ENCODE measurements at regions not wholly inside any gene's neighbourhood (a gene's known extent, or its start where the extent isn't known, plus 50 kb on each side); places are given as distances from the start of the nearest gene placed in this dataset.

DNA sequence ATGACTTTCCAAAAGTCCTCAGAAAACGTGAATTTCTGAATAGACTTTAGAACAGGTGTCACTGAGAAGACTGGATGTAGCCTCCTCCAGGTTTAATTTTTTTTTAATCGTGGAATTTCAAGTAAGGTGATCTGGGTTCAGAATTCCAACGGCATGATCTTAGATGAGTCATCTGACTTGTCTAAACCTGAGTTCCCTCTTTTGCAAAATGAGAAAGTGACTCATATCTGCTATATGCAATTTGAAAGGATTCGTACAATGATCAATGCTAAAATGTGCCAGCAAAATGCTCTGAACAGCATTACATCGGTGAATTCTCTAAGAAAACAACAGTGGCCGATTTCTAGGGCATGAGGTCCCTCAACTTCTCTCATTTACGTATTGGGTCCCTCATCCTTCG lies 69.1 kb upstream of the ZNF516 start:
- no peaks in the 10 kb centered on the region; the same call in 1 of the 2 replicates for H3K36me3 ChIP-seq (ENCODE audit: insufficient read depth, low read length)
- H3K9me3 ChIP-seq (ENCODE audit: low read length): 0 out of 2 replicates have a peak, but pooled peaks cover 2% of the 10 kb centered on the region
- H3K4me1 ChIP-seq (ENCODE audit: insufficient read depth, low read length, severe bottlenecking): no peaks in the 10 kb centered on the region
- TF ChIP-seq, protein P1, sequence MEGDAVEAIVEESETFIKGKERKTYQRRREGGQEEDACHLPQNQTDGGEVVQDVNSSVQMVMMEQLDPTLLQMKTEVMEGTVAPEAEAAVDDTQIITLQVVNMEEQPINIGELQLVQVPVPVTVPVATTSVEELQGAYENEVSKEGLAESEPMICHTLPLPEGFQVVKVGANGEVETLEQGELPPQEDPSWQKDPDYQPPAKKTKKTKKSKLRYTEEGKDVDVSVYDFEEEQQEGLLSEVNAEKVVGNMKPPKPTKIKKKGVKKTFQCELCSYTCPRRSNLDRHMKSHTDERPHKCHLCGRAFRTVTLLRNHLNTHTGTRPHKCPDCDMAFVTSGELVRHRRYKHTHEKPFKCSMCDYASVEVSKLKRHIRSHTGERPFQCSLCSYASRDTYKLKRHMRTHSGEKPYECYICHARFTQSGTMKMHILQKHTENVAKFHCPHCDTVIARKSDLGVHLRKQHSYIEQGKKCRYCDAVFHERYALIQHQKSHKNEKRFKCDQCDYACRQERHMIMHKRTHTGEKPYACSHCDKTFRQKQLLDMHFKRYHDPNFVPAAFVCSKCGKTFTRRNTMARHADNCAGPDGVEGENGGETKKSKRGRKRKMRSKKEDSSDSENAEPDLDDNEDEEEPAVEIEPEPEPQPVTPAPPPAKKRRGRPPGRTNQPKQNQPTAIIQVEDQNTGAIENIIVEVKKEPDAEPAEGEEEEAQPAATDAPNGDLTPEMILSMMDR (IDR thresholded peaks at IDR 0.05; ENCODE audit: low read length): no peak
- no peak for TF ChIP-seq EZH2 (IDR thresholded peaks at IDR 0.05; ENCODE audit: borderline replicate concordance, low read length)
- H3K4me3 ChIP-seq (ENCODE audit: low read depth, low read length, poor library complexity, severe bottlenecking): no peak overlapping the region
- no peak overlapping the region for H3K4me2 ChIP-seq (ENCODE audit: low read length)
- no peaks in the 10 kb centered on the region for H4K20me1 ChIP-seq (ENCODE audit: insufficient read depth, low read length)
- no peak overlapping the region for H2AFZ ChIP-seq (ENCODE audit: low read length)
- H3K79me2 ChIP-seq (ENCODE audit: insufficient read depth, low read length): no peaks in the 10 kb centered on the region
- H3K9me2 ChIP-seq (ENCODE audit: low read depth, low read length): no peaks in the 10 kb centered on the region
- H3F3A ChIP-seq (ENCODE audit: insufficient read depth, low read length): no peaks in the 10 kb centered on the region
- H3K27me3 ChIP-seq (ENCODE audit: insufficient read depth, low read length): peaks cover 3% of the 10 kb centered on the region; the same call in 1 of the 2 replicates
- H3K27ac ChIP-seq (ENCODE audit: low read depth, low read length, poor library complexity, severe bottlenecking): no peak overlapping the region
- H3K9ac ChIP-seq (ENCODE audit: low read length): no peak overlapping the region

DNA sequence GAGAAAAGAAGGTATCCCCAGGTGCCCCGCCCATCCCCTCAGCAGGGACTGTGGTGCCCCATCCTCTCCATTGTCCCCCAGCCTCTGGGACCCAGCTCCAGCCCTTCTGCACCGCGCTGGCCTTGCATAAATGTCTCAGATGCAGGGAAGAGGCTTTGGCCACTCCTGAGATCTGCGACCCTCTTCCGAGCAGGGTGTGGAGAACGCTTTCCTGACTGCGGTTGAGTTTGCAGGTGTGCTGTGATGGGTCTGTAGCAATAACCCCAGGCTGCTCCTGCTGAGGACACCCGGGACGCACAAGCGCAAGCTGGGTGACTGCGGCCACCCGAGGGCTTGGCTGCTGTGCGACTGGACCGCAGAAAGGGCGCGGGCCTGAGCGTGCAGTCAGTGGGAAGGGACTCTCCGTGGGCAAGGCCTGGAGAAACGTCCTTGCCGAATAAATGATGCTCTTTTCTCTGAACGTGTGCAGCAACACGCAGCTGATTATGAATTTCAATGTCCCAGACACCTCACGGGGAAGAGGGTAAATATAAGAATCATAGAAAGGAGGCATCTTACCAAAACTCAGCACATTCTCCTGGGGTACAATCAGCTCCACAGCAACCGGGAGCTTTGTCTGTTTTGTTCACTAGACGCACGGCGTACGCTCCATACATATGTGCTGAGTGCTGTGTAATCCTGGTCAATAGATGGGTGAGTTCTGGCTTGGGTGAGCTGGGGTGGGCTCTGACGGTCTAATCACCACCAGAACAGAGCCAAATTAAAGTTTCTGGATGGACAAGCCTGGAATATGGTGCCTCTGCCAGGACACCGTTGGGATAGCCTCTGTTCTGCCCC lies 67.5 kb upstream of the ZNF516 start:
- Histone ChIP-seq H3K4me2 (ENCODE audit: low read length) (no peak overlapping the region), H2AFZ (ENCODE audit: low read length) (no peak overlapping the region), H4K20me1 (ENCODE audit: insufficient read depth, low read length) (no peaks in the 10 kb centered on the region), H3K4me3 (ENCODE audit: low read depth, low read length, poor library complexity, severe bottlenecking) (no peak overlapping the region), H3K27me3 (ENCODE audit: insufficient read depth, low read length) (peaks cover 3% of the 10 kb centered on the region; the same call in 1 of the 2 replicates), H3K4me1 (ENCODE audit: insufficient read depth, low read length, severe bottlenecking) (no peaks in the 10 kb centered on the region), H3K9me2 (ENCODE audit: low read depth, low read length) (no peaks in the 10 kb centered on the region), H3K79me2 (ENCODE audit: insufficient read depth, low read length) (no peaks in the 10 kb centered on the region), H3K27ac (ENCODE audit: low read depth, low read length, poor library complexity, severe bottlenecking) (no peak overlapping the region), H3F3A (ENCODE audit: insufficient read depth, low read length) (no peaks in the 10 kb centered on the region), H3K9me3 (ENCODE audit: low read length) (0 out of 2 replicates have a peak, but pooled peaks cover 2% of the 10 kb centered on the region), H3K36me3 (ENCODE audit: insufficient read depth, low read length) (no peaks in the 10 kb centered on the region; the same call in 1 of the 2 replicates), H3K9ac (ENCODE audit: low read length) (no peak overlapping the region)
- no peak for TF ChIP-seq EZH2 (IDR thresholded peaks at IDR 0.05; ENCODE audit: borderline replicate concordance, low read length)
- TF ChIP-seq, protein P1 (IDR thresholded peaks at IDR 0.05; ENCODE audit: low read length): no peak

DNA sequence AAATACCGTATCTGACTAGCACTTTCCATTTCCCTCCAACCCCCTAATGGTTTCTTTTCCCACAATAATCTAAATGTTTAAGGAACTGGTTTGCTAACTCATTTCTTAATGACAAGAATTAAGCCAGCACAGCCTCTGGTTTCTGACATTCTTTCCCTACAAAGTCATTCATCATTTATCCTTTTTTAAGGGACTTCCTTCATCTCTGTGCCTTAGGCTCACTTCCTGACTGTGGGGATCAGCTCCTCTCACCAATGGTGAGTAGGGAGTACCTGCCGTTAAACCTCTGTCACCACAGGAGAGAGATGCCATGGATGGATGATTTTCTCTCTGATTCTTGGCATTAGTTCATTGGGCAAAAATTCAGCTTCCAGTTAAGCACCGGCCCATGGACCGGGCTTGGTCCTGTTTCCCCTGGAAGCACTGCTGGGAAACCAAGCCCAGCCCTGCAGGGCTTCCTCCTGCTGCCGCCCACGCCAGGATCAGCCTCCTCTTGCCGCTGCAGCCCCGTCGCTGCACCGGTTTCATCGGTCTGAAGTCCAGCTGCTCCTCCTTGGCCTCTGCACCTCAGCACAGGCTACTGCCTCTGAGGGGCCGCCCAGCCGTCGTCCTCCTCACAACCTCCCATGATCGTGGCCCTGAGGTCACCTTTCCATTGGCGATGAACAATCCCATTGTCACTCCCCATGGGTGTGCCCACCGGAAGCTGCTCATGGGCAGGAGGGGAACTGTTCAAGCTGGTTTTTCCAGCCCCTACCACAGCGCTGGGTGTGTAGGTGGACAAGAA lies 64.0 kb upstream of the ZNF516 start:
- no peak overlapping the region for H3K27ac ChIP-seq (ENCODE audit: low read depth, low read length, poor library complexity, severe bottlenecking)
- 0 out of 2 replicates have a peak, but pooled peaks cover 2% of the 10 kb centered on the region for H3K9me3 ChIP-seq (ENCODE audit: low read length)
- H2AFZ ChIP-seq (ENCODE audit: low read length): no peak overlapping the region
- H3K4me2 ChIP-seq (ENCODE audit: low read length): no peak overlapping the region
- H3K79me2 ChIP-seq (ENCODE audit: insufficient read depth, low read length): no peaks in the 10 kb centered on the region
- no peak for TF ChIP-seq EZH2 (IDR thresholded peaks at IDR 0.05; ENCODE audit: borderline replicate concordance, low read length)
- TF ChIP-seq, protein P1 (IDR thresholded peaks at IDR 0.05; ENCODE audit: low read length): no peak
- H4K20me1 ChIP-seq (ENCODE audit: insufficient read depth, low read length): no peaks in the 10 kb centered on the region
- peaks cover 3% of the 10 kb centered on the region; the same call in 1 of the 2 replicates for H3K27me3 ChIP-seq (ENCODE audit: insufficient read depth, low read length)
- H3K9ac ChIP-seq (ENCODE audit: low read length): no peak overlapping the region
- H3K4me3 ChIP-seq (ENCODE audit: low read depth, low read length, poor library complexity, severe bottlenecking): no peak overlapping the region
- no peaks in the 10 kb centered on the region for H3K9me2 ChIP-seq (ENCODE audit: low read depth, low read length)
- H3K4me1 ChIP-seq (ENCODE audit: insufficient read depth, low read length, severe bottlenecking): no peaks in the 10 kb centered on the region
- no peaks in the 10 kb centered on the region; the same call in 1 of the 2 replicates for H3K36me3 ChIP-seq (ENCODE audit: insufficient read depth, low read length)
- H3F3A ChIP-seq (ENCODE audit: insufficient read depth, low read length): no peaks in the 10 kb centered on the region
